B cell (primary cell): ENCODE measurements at regions not wholly inside any gene's neighbourhood (a gene's known extent, or its start where the extent isn't known, plus 50 kb on each side); places are given as distances from the start of the nearest gene placed in this dataset.

Experiments
- ATAC-seq: fragments of 200-7000 bp; cut with Tn5 transposase; one replicate; pipeline ENCODE4 v1.10.0; 2021; ENCODE audit warnings: low read depth, mild to moderate bottlenecking, moderate number of reproducible peaks, moderate library complexity
- CTCF ChIA-PET: fragments of 350-600 bp; sonication (Branson Sonifier 250); formaldehyde crosslinking; loops from one replicate; lab custom pipeline; 2021; ENCODE audit warnings: antibody characterized with exemption, inconsistent platforms; lab: Charles Lee
- POLR2A ChIA-PET: fragments of 350-600 bp; sonication (Branson Sonifier 250); formaldehyde crosslinking; loops from one replicate; lab custom pipeline; 2021; ENCODE audit warnings: antibody characterized with exemption; lab: Charles Lee
- DNase-seq: peaks from one replicate; pipeline ENCODE4 v3.0.0; 2013
- H2AFZ ChIP-seq: 2 replicates; pipeline ENCODE4 v1.6.1; 2012; ENCODE audit warnings: mild to moderate bottlenecking, low read depth, low read length; ENCODE audit not compliant: insufficient read depth, poor library complexity, severe bottlenecking
- H3K27ac ChIP-seq, 2 donors: 1 replicate in 1 of 2; 2 replicates in 1 of 2; pipeline ENCODE4 v1.5.1; 2012 to 2013; ENCODE audit warnings: low read length in 2 of 2, mild to moderate bottlenecking in 2 of 2, moderate library complexity in 1 of 2
- H3K27me3 ChIP-seq, 4 experiments: fragments of 200-600 bp in 1 of 4; sonication (generic) in 1 of 4; replicated peaks in 1 of 4; 1 replicate in 2 of 4; 2 replicates in 2 of 4; pipeline versions ENCODE4 v1.6.1 to v1.7.0; 2013 to 2016; ENCODE audit warnings: low read length in 3 of 4, mild to moderate bottlenecking in 2 of 4, mixed read lengths in 1 of 4, moderate library complexity in 1 of 4; ENCODE audit not compliant: insufficient read depth in 4 of 4, control insufficient read depth in 3 of 4; ENCODE audit errors: control extremely low read depth in 1 of 4
- H3K36me3 ChIP-seq, 2 experiments: replicated peaks in 1 of 2; 1 replicate in 1 of 2; 2 replicates in 1 of 2; pipeline versions ENCODE4 v1.6.1 to v1.7.1; 2013; ENCODE audit warnings: low read length in 1 of 2; ENCODE audit not compliant: insufficient read depth in 2 of 2, control insufficient read depth in 1 of 2; ENCODE audit errors: control extremely low read depth in 1 of 2, extremely low read depth in 1 of 2
- H3K4me1 ChIP-seq, 2 donors: fragments of 200-600 bp in 1 of 2; sonication (generic) in 1 of 2; 1 replicate in 1 of 2; 2 replicates in 1 of 2; pipeline versions ENCODE4 v1.5.1 to v1.6.1; 2013 to 2017; ENCODE audit warnings: low read length in 2 of 2; ENCODE audit not compliant: control insufficient read depth in 2 of 2, insufficient read depth in 2 of 2
- H3K4me2 ChIP-seq: replicated peaks from 2 replicates; pipeline ENCODE3; 2012; ENCODE audit warnings: mild to moderate bottlenecking, low read depth, low read length; ENCODE audit not compliant: poor library complexity, severe bottlenecking
- H3K4me3 ChIP-seq, 5 experiments: fragments of 200-600 bp in 1 of 5; sonication (generic) in 1 of 5; 1 replicate in 3 of 5; 2 replicates in 2 of 5; pipeline versions ENCODE4 v1.5.1 to v1.7.0; 2011 to 2016; ENCODE audit warnings: low read length in 4 of 5, mild to moderate bottlenecking in 4 of 5, low read depth in 2 of 5, control low read depth in 1 of 5, moderate library complexity in 1 of 5; ENCODE audit not compliant: insufficient read depth in 1 of 5; ENCODE audit errors: control extremely low read depth in 1 of 5, extremely low read depth in 1 of 5
- H3K79me2 ChIP-seq: fragments of 200-600 bp; sonication (generic); one replicate; pipeline ENCODE4 v1.6.0; 2016; ENCODE audit warnings: low read length; ENCODE audit not compliant: control insufficient read depth, insufficient read depth
- H3K9ac ChIP-seq: fragments of 200-600 bp; sonication (generic); 2 replicates; pipeline ENCODE4 v1.6.1; 2017; ENCODE audit warnings: mild to moderate bottlenecking, low read length, moderate library complexity
- H3K9me3 ChIP-seq, 3 donors: one replicate each; pipeline versions ENCODE4 v1.6.1 to v1.7.1; 2013; ENCODE audit warnings: low read length in 2 of 3; ENCODE audit not compliant: control insufficient read depth in 2 of 3, insufficient read depth in 1 of 3; ENCODE audit errors: control extremely low read depth in 1 of 3
- H4K20me1 ChIP-seq: 2 replicates; pipeline ENCODE4 v1.6.0; 2012; ENCODE audit warnings: mild to moderate bottlenecking, low read length; ENCODE audit not compliant: insufficient read depth, control insufficient read depth, poor library complexity, severe bottlenecking
- H3K27ac Mint-ChIP-seq: one replicate; pipeline ENCODE4 v1.8.0; 2021; ENCODE audit warnings: mixed read lengths
- H3K27me3 Mint-ChIP-seq: one replicate; pipeline ENCODE4 v1.8.0; 2021; ENCODE audit warnings: mixed read lengths
- H3K4me1 Mint-ChIP-seq: one replicate; pipeline ENCODE4 v1.8.0; 2021; ENCODE audit warnings: mixed read lengths
- H3K4me3 Mint-ChIP-seq: one replicate; pipeline ENCODE4 v1.8.0; 2021; ENCODE audit warnings: mixed read lengths
- H3K9me3 Mint-ChIP-seq: one replicate; pipeline ENCODE4 v1.8.0; 2022; ENCODE audit warnings: mixed read lengths; ENCODE audit not compliant: insufficient read depth
- CTCF ChIP-seq: fragments of 200-600 bp; IDR thresholded peaks from one replicate; pipeline ENCODE4 v1.8.0; 2022; ENCODE audit warnings: antibody characterized with exemption, mild to moderate bottlenecking
- EZH2 ChIP-seq: IDR thresholded peaks from 2 replicates; pipeline ENCODE4 v1.6.1; 2012; ENCODE audit warnings: borderline replicate concordance, low read depth, mild to moderate bottlenecking, moderate library complexity, low read length; ENCODE audit not compliant: insufficient read depth, poor library complexity, severe bottlenecking
- WGBS: methylation state at CpG from one replicate; pipeline ENCODE4 v1.1.5; 2013; ENCODE audit warnings: missing lambda C conversion rate; ENCODE audit not compliant: insufficient coverage; 5-methylcytosine and 5-hydroxymethylcytosine counted together
- intact Hi-C: fragments of 100-400 bp; cut with micrococcal nuclease; formaldehyde crosslinking; loops from one replicate; pipeline ENCODE4 v1.10.0; 2022

- Histone ChIP-seq H3K9ac (no peak overlapping the region), H3K4me1 (no peaks in the 10 kb centered on the region), H2AFZ (no peak overlapping the region), H4K20me1 (no peaks in the 10 kb centered on the region), H3K9me3 (peaks cover 0 to 10% (median 0%) of the 10 kb centered on the region in 3 donors), H3K4me2 (no peak overlapping the region), H3K79me2 (no peaks in the 10 kb centered on the region), H3K27me3 (peaks cover 0 to 2% (median 0%) of the 10 kb centered on the region in 4 experiments), H3K27ac (no peak overlapping the region), H3K4me3 (no peak overlapping the region), H3K36me3 (no peaks in the 10 kb centered on the region)
- Mint-ChIP-seq H3K4me1 (no peaks in the 10 kb centered on the region), H3K9me3 (no peaks in the 10 kb centered on the region), H3K4me3 (no peak overlapping the region), H3K27me3 (peaks cover 10% of the 10 kb centered on the region), H3K27ac (no peak overlapping the region)
- DNase-seq (no peak), ATAC-seq (no peak)
- intact Hi-C loops = no loop called here
- POLR2A ChIA-PET = no interaction called here
- WGBS = 0% methylated on average over 1 of the region's 1 CpG
- TF ChIP-seq CTCF (no peak), EZH2 (no peak)
- CTCF ChIA-PET = no interaction called here
These were observed 302.8 kb upstream of the MDFIC2 start for GRCh38 chr3:70615286-70615685.

- no peak for TF ChIP-seq CTCF
- Histone ChIP-seq H4K20me1 (no peaks in the 10 kb centered on the region), H3K4me3 (no peak overlapping the region), H3K27me3 (peaks cover 0 to 2% (median 0%) of the 10 kb centered on the region in 4 experiments), H3K9me3 (peaks cover 0 to 10% (median 0%) of the 10 kb centered on the region in 3 donors), H3K4me1 (no peaks in the 10 kb centered on the region), H3K79me2 (no peaks in the 10 kb centered on the region), H3K4me2 (no peak overlapping the region), H2AFZ (no peak overlapping the region), H3K9ac (no peak overlapping the region), H3K27ac (no peak overlapping the region), H3K36me3 (no peaks in the 10 kb centered on the region)
- intact Hi-C loops = no loop called here
- ChIA-PET POLR2A (no interaction called here), CTCF (no interaction called here)
- Mint-ChIP-seq H3K27ac (no peak overlapping the region), H3K4me1 (no peaks in the 10 kb centered on the region), H3K27me3 (peaks cover 10% of the 10 kb centered on the region), H3K4me3 (no peak overlapping the region), H3K9me3 (no peaks in the 10 kb centered on the region)
- no peak for DNase-seq
- no peak for ATAC-seq
- 88% methylated on average over 2 of the region's 6 CpGs for WGBS
These were observed 301.7 kb upstream of the MDFIC2 start for GRCh38 chr3:70614111-70614510.
